GM12892 (cell line): ENCODE measurements at regions not wholly inside any gene's neighbourhood (a gene's known extent, or its start where the extent isn't known, plus 50 kb on each side); places are given as distances from the start of the nearest gene placed in this dataset.

Source experiments
- POLR2A ChIP-seq: IDR thresholded peaks from 2 replicates; pipeline ENCODE4 v1.6.1; 2011; ENCODE audit warnings: low read depth, low read length, control low read depth
- POLR2AphosphoS5 ChIP-seq: IDR thresholded peaks from 2 replicates; pipeline ENCODE4 v1.6.1; 2011; ENCODE audit warnings: low read depth, low read length, control low read depth
- TAF1 ChIP-seq: IDR thresholded peaks from 2 replicates; pipeline ENCODE4 v1.6.1; 2011; ENCODE audit warnings: low read depth, mild to moderate bottlenecking, control low read depth, low read length, borderline replicate concordance

- TF ChIP-seq POLR2A: no peak
- TF ChIP-seq POLR2AphosphoS5: no peak
- no peak for TF ChIP-seq TAF1
These were observed 330.3 kb upstream of the CTNNB1 start for GRCh38 chr3:40869013-40869412.
